Cardiac muscle cell (in vitro differentiated cells and primary cell): ENCODE measurements at regions not wholly inside any gene's neighbourhood (a gene's known extent, or its start where the extent isn't known, plus 50 kb on each side); places are given as distances from the start of the nearest gene placed in this dataset.

Experiments
- DNase-seq, 2 donors: peaks; one replicate each; pipeline versions ENCODE4 v3.0.0 to v3.0.0-alpha.2; 2010 to 2017; ENCODE audit warnings: low read depth in 1 of 2, low spot score in 1 of 2
- H3K27ac ChIP-seq: fragments of 200-600 bp; sonication (generic); 2 replicates; pipeline ENCODE4 v1.5.1; 2016
- H3K27me3 ChIP-seq: fragments of 200-600 bp; sonication (generic); 2 replicates; pipeline ENCODE4 v1.6.0; 2016; ENCODE audit warnings: control low read depth
- H3K36me3 ChIP-seq: fragments of 200-600 bp; sonication (generic); 2 replicates; pipeline ENCODE4 v1.5.1; 2016; ENCODE audit warnings: control low read depth
- H3K4me1 ChIP-seq: fragments of 200-600 bp; sonication (generic); 2 replicates; pipeline ENCODE4 v1.8.1; 2017; ENCODE audit warnings: low read depth, mild to moderate bottlenecking, mixed run types
- H3K4me3 ChIP-seq: fragments of 200-600 bp; sonication (generic); 2 replicates; pipeline ENCODE4 v1.5.1; 2016; ENCODE audit warnings: mild to moderate bottlenecking
- H3K9me3 ChIP-seq: fragments of 200-600 bp; sonication (generic); 2 replicates; pipeline ENCODE4 v1.5.1; 2017; ENCODE audit warnings: low read depth, mild to moderate bottlenecking, control low read depth
- TF ChIP-seq, protein P1 (sequence below): IDR thresholded peaks from 2 replicates; pipeline ENCODE4 v1.5.1; 2012; ENCODE audit warnings: low read depth, mild to moderate bottlenecking, low read length

DNA sequence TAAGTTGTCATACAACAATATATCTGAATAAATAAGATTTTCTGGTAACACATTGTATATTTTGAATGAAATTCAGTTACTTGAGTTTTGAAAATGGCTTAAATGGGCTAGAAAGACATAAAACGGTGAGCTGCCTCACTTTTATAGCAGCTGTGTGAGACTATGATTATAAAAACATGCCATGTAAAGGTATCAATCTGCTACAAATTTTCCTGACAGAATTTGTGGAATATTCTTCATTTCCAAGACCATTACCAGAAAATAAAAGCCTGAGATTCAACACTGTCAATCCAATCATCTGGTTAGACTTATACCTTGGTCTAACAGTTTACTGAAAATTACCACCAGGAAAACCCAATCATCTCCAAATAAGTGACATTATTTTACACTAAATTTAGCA, 181.1 kb downstream of the SPCS3 start:
- Histone ChIP-seq H3K4me1 (no peaks in the 10 kb centered on the region), H3K9me3 (no peaks in the 10 kb centered on the region), H3K27me3 (no peaks in the 10 kb centered on the region), H3K27ac (no peak overlapping the region), H3K4me3 (no peak overlapping the region), H3K36me3 (no peaks in the 10 kb centered on the region)
- no peak for DNase-seq
- TF ChIP-seq, protein P1, sequence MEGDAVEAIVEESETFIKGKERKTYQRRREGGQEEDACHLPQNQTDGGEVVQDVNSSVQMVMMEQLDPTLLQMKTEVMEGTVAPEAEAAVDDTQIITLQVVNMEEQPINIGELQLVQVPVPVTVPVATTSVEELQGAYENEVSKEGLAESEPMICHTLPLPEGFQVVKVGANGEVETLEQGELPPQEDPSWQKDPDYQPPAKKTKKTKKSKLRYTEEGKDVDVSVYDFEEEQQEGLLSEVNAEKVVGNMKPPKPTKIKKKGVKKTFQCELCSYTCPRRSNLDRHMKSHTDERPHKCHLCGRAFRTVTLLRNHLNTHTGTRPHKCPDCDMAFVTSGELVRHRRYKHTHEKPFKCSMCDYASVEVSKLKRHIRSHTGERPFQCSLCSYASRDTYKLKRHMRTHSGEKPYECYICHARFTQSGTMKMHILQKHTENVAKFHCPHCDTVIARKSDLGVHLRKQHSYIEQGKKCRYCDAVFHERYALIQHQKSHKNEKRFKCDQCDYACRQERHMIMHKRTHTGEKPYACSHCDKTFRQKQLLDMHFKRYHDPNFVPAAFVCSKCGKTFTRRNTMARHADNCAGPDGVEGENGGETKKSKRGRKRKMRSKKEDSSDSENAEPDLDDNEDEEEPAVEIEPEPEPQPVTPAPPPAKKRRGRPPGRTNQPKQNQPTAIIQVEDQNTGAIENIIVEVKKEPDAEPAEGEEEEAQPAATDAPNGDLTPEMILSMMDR = no peak

DNA sequence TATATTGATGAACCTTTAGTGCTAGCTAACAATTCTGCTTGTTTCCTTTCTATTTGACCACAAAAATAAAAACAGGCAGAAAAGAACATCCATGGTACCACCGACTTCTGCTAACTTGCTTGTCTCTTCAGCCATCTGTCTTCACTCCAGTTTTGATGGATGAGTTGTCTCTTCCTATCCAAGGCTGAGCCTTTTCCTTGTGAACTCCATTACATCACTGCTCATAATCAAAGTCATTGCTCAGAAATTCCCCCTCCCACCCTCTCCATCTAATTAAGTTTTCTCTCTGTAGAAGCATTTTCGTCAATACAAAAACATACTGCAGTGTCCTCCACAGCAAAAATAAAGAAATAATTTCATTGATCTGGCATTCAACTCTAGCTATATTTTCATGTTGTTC, 184.4 kb downstream of the SPCS3 start:
- Histone ChIP-seq H3K9me3 (no peaks in the 10 kb centered on the region), H3K36me3 (no peaks in the 10 kb centered on the region), H3K27ac (no peak overlapping the region), H3K27me3 (no peaks in the 10 kb centered on the region), H3K4me3 (no peak overlapping the region), H3K4me1 (no peaks in the 10 kb centered on the region)
- TF ChIP-seq, protein P1 = no peak
- DNase-seq = no peak

DNA sequence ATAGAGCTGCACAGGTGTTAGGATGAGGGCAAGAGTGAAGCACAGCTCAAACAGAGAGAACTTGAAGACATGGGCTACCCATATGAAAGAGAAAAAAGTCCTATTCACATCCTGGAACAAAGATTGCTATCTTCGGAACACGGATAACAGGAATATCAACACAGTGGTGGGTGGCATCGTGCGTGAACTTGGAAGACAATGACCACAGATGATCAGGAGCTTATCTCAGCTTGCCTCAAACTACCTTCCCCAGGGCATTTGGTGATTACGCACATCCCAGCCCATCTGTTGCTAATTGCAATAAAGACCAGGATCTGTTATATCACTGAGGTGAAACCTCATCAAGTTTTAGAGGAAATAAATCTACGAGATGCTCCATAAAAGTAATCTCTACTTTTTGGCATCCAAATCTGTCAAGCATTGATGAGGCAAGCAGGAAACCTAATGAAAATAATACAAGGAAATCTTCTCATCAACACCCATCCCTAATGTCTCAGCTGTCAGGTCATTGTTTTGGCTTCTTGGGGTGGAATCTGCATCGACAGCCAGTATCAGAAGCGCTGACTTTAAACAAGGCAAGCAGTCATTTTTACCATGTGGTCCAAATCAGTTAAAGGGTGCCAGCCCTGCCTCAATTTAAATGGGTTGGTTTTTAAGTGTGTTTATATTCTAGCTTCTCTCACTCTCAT, 188.2 kb downstream of the SPCS3 start:
- H3K36me3 ChIP-seq = no peaks in the 10 kb centered on the region
- no peaks in the 10 kb centered on the region for H3K4me1 ChIP-seq
- no peaks in the 10 kb centered on the region for H3K9me3 ChIP-seq
- no peaks in the 10 kb centered on the region for H3K27me3 ChIP-seq
- H3K27ac ChIP-seq = no peak overlapping the region
- no peak for DNase-seq
- H3K4me3 ChIP-seq = no peak overlapping the region
- TF ChIP-seq, protein P1 = no peak

DNA sequence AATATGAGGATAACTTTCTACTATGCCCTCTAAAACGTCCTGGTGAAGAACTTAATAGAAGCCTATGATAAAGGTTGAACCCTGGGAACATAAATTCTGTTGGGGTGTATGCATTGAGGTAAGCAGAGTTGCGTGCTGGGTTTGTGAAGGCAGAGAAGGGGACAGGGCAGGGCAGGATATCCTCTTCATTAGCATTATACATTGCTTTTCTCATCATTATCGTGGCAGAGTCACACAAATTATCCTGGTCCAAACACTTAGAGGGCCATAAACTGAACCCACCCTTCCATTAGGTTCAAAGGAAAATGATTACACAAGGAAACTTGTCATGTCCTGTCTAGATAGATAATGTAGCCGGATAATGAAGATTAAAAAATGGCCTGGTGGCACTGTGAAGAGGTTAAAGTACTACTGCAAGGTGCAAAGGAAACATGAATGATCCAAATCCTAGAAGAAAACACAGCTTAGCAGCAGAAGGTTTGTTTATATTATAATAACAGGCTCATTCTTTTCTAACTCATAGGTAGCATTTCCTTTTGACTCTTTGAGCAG, 189.1 kb downstream of the SPCS3 start:
- Histone ChIP-seq H3K27ac (no peak overlapping the region), H3K4me3 (no peak overlapping the region), H3K4me1 (no peaks in the 10 kb centered on the region), H3K36me3 (no peaks in the 10 kb centered on the region), H3K27me3 (no peaks in the 10 kb centered on the region), H3K9me3 (no peaks in the 10 kb centered on the region)
- TF ChIP-seq, protein P1 = no peak
- DNase-seq = no peak

DNA sequence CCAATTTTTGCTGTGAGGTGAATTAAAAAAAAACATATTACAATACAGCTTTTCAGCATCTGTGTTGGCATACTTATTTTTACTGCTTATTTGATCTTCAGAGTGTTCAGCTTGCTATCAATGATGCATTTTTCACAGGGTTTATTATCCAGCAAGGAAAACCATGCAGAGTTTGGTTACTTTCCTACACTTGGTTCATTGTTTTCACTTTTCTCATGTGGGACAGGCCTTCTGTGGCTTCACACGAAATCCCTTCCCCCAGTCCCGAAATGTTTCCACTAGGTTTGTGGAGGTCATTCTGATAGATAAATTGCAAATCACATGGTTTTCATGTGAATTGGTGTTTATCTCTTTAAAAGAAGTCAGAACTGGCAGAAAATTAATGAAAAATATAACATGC, 205.8 kb downstream of the SPCS3 start:
- Histone ChIP-seq H3K9me3 (no peaks in the 10 kb centered on the region), H3K27me3 (no peaks in the 10 kb centered on the region), H3K27ac (no peak overlapping the region), H3K4me1 (no peaks in the 10 kb centered on the region), H3K4me3 (no peak overlapping the region), H3K36me3 (no peaks in the 10 kb centered on the region)
- TF ChIP-seq, protein P1 = no peak
- DNase-seq = no peak
